ENCODE measurements at regions not wholly inside any gene's neighbourhood (a gene's known extent, or its start where the extent isn't known, plus 50 kb on each side); places are given as distances from the start of the nearest gene placed in this dataset.

DNA sequence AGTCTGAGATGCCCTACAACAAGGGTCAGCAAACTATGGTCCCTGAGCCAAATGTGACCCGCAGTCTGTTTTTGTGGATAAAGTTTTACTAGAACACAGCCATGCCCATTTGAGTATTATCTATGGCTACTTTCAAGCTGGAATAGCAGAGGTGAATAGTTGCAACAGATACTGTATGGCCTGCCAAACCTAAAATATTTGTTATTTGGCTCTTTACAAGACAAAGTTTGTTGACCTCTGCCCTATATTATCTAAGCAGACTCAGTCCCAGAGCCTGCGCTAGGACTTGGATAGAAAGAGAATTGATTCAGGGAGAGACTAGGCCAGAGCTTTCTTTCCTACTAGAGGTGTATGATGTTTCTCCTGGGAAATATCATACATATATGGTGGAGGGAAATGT, 81.7 kb upstream of the NMNAT3 start:
- TF ChIP-seq POLR2AphosphoS5 (IDR thresholded peaks at IDR 0.05; ENCODE audit: low read depth, low read length) (no peak), POLR2A (IDR thresholded peaks at IDR 0.05; ENCODE audit: low read depth, low read length) (no peak), TAF1 (IDR thresholded peaks at IDR 0.05; ENCODE audit: low read depth, low read length) (no peak), PAX5 (IDR thresholded peaks at IDR 0.05; ENCODE audit: insufficient read depth, low read length, severe bottlenecking) (no peak), SPI1 (IDR thresholded peaks at IDR 0.05; ENCODE audit: low read depth, low read length) (no peak), POU2F2 (IDR thresholded peaks at IDR 0.05; ENCODE audit: low read depth, low read length) (no peak)

Measured in GM12891 (cell line).